Left kidney (tissue), 1 donor: ENCODE measurements at regions not wholly inside any gene's neighbourhood (a gene's known extent, or its start where the extent isn't known, plus 50 kb on each side); places are given as distances from the start of the nearest gene placed in this dataset.

Source experiments
- DNase-seq: peaks from one replicate; pipeline ENCODE4 v3.0.0-alpha.2; 2013

GRCh38 chr4:23333946-23334878 is 555.6 kb downstream of the PPARGC1A start:
- DNase-seq: peak; percentile 19

- DNase-seq: no peak
Observed at GRCh38 chr4:23333556-23333945, 556.3 kb downstream of the PPARGC1A start.

- no peak for DNase-seq
Observed at GRCh38 chr4:23332313-23332712, 557.5 kb downstream of the PPARGC1A start.

GRCh38 chr4:23327120-23327519 is 562.7 kb downstream of the PPARGC1A start:
- no peak for DNase-seq

GRCh38 chr4:23324021-23324690 is 565.7 kb downstream of the PPARGC1A start:
- DNase-seq: no peak

- DNase-seq: no peak
Observed at GRCh38 chr4:23323436-23323835, 566.4 kb downstream of the PPARGC1A start.

- DNase-seq: no peak
Observed at GRCh38 chr4:23322732-23323131, 567.1 kb downstream of the PPARGC1A start.

- no peak for DNase-seq
Observed at GRCh38 chr4:23320931-23321587, 568.8 kb downstream of the PPARGC1A start.

- DNase-seq: no peak
Observed at GRCh38 chr4:23312686-23313085, 577.2 kb downstream of the PPARGC1A start.

- no peak for DNase-seq
Observed at GRCh38 chr4:23311983-23312382, 577.9 kb downstream of the PPARGC1A start.

GRCh38 chr4:23305026-23305425 is 584.8 kb downstream of the PPARGC1A start:
- no peak for DNase-seq

GRCh38 chr4:23298371-23298770 is 591.5 kb downstream of the PPARGC1A start:
- no peak for DNase-seq

GRCh38 chr4:23297327-23297726 is 592.5 kb downstream of the PPARGC1A start:
- no peak for DNase-seq

GRCh38 chr4:23291139-23291538 is 598.4 kb downstream of the GBA3 start:
- DNase-seq: no peak

- DNase-seq: no peak
Observed at GRCh38 chr4:23290656-23291055, 597.9 kb downstream of the GBA3 start.

GRCh38 chr4:23279377-23279986 is 586.7 kb downstream of the GBA3 start:
- DNase-seq: no peak

GRCh38 chr4:23278845-23279244 is 586.1 kb downstream of the GBA3 start:
- DNase-seq: no peak

GRCh38 chr4:23276076-23276475 is 583.3 kb downstream of the GBA3 start:
- DNase-seq: no peak

GRCh38 chr4:23269566-23269965 is 576.8 kb downstream of the GBA3 start:
- no peak for DNase-seq

- no peak for DNase-seq
Observed at GRCh38 chr4:23268072-23268771, 575.5 kb downstream of the GBA3 start.

- DNase-seq: no peak
Observed at GRCh38 chr4:23266401-23266800, 573.7 kb downstream of the GBA3 start.

- no peak for DNase-seq
Observed at GRCh38 chr4:23260511-23260910, 567.8 kb downstream of the GBA3 start.
